Mesenchymal stem cell (in vitro differentiated cells and primary cell): ENCODE measurements at regions not wholly inside any gene's neighbourhood (a gene's known extent, or its start where the extent isn't known, plus 50 kb on each side); places are given as distances from the start of the nearest gene placed in this dataset.

ENCODE experiments used
- DNase-seq: peaks from one replicate; pipeline ENCODE4 v3.0.0-alpha.2; 2013
- H2AFZ ChIP-seq: one replicate; pipeline ENCODE4 v1.6.1; 2013; ENCODE audit warnings: low read depth, mild to moderate bottlenecking, control low read depth, inconsistent platforms, low read length, moderate library complexity
- H2AK5ac ChIP-seq: 2 replicates; pipeline ENCODE4 v1.6.1; 2013; ENCODE audit warnings: low read length, moderate library complexity, mild to moderate bottlenecking, inconsistent platforms; ENCODE audit not compliant: severe bottlenecking
- H2BK120ac ChIP-seq: one replicate; pipeline ENCODE4 v1.6.1; 2013; ENCODE audit warnings: low read depth, mild to moderate bottlenecking, inconsistent platforms, low read length, moderate library complexity
- H2BK12ac ChIP-seq, 2 experiments: one replicate each; pipeline ENCODE4 v1.6.1; 2013; ENCODE audit warnings: inconsistent platforms in 2 of 2, low read length in 2 of 2, mild to moderate bottlenecking in 2 of 2, moderate library complexity in 2 of 2, control low read depth in 1 of 2
- H2BK15ac ChIP-seq: one replicate; pipeline ENCODE4 v1.6.1; 2013; ENCODE audit warnings: mild to moderate bottlenecking, low read depth, inconsistent platforms; ENCODE audit not compliant: poor library complexity, severe bottlenecking
- H2BK5ac ChIP-seq: 2 replicates; pipeline ENCODE4 v1.6.1; 2013; ENCODE audit warnings: low read depth, mild to moderate bottlenecking, low read length, control low read depth, inconsistent platforms; ENCODE audit not compliant: poor library complexity, severe bottlenecking
- H3K14ac ChIP-seq, 2 experiments: one replicate each; pipeline ENCODE4 v1.6.1; 2013; ENCODE audit warnings: inconsistent platforms in 2 of 2, low read length in 2 of 2, control low read depth in 1 of 2, mild to moderate bottlenecking in 1 of 2, moderate library complexity in 1 of 2
- H3K18ac ChIP-seq, 2 experiments: one replicate each; pipeline ENCODE4 v1.6.1; 2013; ENCODE audit warnings: inconsistent platforms in 2 of 2, low read length in 2 of 2, control low read depth in 1 of 2, low read depth in 1 of 2, mild to moderate bottlenecking in 1 of 2
- H3K23ac ChIP-seq, 2 experiments: one replicate each; pipeline ENCODE4 v1.6.1; 2013; ENCODE audit warnings: inconsistent platforms in 2 of 2, low read length in 2 of 2, mild to moderate bottlenecking in 2 of 2, moderate library complexity in 2 of 2, control low read depth in 1 of 2
- H3K27ac ChIP-seq: 2 replicates; pipeline ENCODE4 v1.5.1; 2013; ENCODE audit warnings: mild to moderate bottlenecking, moderate library complexity, low read length, control low read depth, inconsistent platforms; ENCODE audit not compliant: poor library complexity, severe bottlenecking
- H3K27me3 ChIP-seq, 2 experiments: 2 replicates each; pipeline versions ENCODE4 v1.6.1 to v1.7.0; 2013; ENCODE audit warnings: low read length in 2 of 2, mild to moderate bottlenecking in 2 of 2, moderate library complexity in 2 of 2, control low read depth in 1 of 2, inconsistent platforms in 1 of 2; ENCODE audit not compliant: control insufficient read depth in 1 of 2, insufficient read depth in 1 of 2
- H3K36me3 ChIP-seq, 2 experiments: 2 replicates each; pipeline versions ENCODE4 v1.6.1 to v1.7.0; 2013; ENCODE audit warnings: low read length in 2 of 2, control low read depth in 1 of 2, inconsistent platforms in 1 of 2, low read depth in 1 of 2, mild to moderate bottlenecking in 1 of 2; ENCODE audit not compliant: insufficient read depth in 2 of 2, control insufficient read depth in 1 of 2
- H3K4ac ChIP-seq, 2 experiments: one replicate each; pipeline ENCODE4 v1.6.1; 2013; ENCODE audit warnings: inconsistent platforms in 2 of 2, low read length in 2 of 2, mild to moderate bottlenecking in 2 of 2, moderate library complexity in 2 of 2, control low read depth in 1 of 2, low read depth in 1 of 2
- H3K4me1 ChIP-seq: 2 replicates; pipeline ENCODE4 v1.6.1; 2013; ENCODE audit warnings: low read depth, low read length, control low read depth; ENCODE audit not compliant: control insufficient read depth, insufficient read depth
- H3K4me2 ChIP-seq: 2 replicates; pipeline ENCODE4 v1.6.1; 2013; ENCODE audit warnings: low read length, mild to moderate bottlenecking, inconsistent platforms; ENCODE audit not compliant: poor library complexity, severe bottlenecking
- H3K4me3 ChIP-seq, 2 experiments: 2 replicates each; pipeline versions ENCODE4 v1.5.1 to v1.7.0; 2013; ENCODE audit warnings: low read length in 2 of 2, mild to moderate bottlenecking in 2 of 2, control low read depth in 1 of 2, low read depth in 1 of 2; ENCODE audit not compliant: insufficient read depth in 1 of 2
- H3K79me1 ChIP-seq: replicated peaks from 2 replicates; pipeline ENCODE4 v1.6.1; 2013; ENCODE audit warnings: mild to moderate bottlenecking, control low read depth, low read length, inconsistent platforms; ENCODE audit not compliant: poor library complexity, severe bottlenecking
- H3K9ac ChIP-seq: 2 replicates; pipeline ENCODE4 v1.7.0; 2013; ENCODE audit warnings: mild to moderate bottlenecking, low read length, moderate library complexity
- H3K9me3 ChIP-seq: 2 replicates; pipeline ENCODE4 v1.7.0; 2013; ENCODE audit warnings: mild to moderate bottlenecking, low read length; ENCODE audit not compliant: control insufficient read depth
- H4K8ac ChIP-seq: one replicate; pipeline ENCODE4 v1.6.1; 2013; ENCODE audit warnings: inconsistent platforms, mild to moderate bottlenecking, low read length, moderate library complexity
- H4K91ac ChIP-seq: one replicate; pipeline ENCODE4 v1.6.1; 2013; ENCODE audit warnings: mild to moderate bottlenecking, low read length, inconsistent platforms
- WGBS: methylation state at CpG from one replicate; pipeline ENCODE4 v1.1.7; 2013; ENCODE audit warnings: mixed read lengths; 5-methylcytosine and 5-hydroxymethylcytosine counted together

DNA sequence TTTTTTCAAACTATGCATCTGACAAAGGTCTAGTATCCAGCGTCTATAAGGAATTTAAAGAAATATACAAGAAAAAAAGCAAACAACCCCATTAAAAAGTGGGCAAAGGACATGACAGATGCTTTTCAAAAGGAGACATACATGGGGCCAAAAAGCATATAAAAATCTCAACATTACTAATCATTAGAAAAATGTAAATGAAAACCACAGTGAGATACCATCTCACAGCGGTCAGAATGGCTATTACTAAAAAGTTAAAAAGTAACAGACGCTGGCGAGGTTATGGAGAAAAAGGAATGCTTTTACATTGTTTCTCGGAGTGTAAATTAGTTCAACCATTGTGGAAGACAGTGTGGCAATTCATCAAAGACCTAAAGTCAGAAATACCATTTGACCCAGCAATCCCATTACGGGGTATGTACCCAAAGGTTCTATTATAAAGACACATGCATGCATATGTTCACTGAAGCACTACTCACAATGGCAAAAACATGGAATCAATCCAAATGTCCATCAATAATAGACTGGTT lies 643.1 kb upstream of the LRRTM1 start:
- Histone ChIP-seq H2BK12ac (no peak overlapping the region), H3K27ac (no peak overlapping the region), H2BK15ac (no peak overlapping the region), H3K4me3 (no peak overlapping the region), H3K18ac (no peak overlapping the region), H3K4ac (no peak overlapping the region), H3K9me3 (peaks cover 10% of the 10 kb centered on the region), H3K9ac (no peak overlapping the region), H2AFZ (no peak overlapping the region), H4K8ac (no peak overlapping the region), H3K4me1 (no peaks in the 10 kb centered on the region), H3K4me2 (no peak overlapping the region), H3K27me3 (no peaks in the 10 kb centered on the region), H4K91ac (no peak overlapping the region), H3K23ac (no peak overlapping the region), H3K36me3 (no peaks in the 10 kb centered on the region), H3K79me1 (no peaks in the 10 kb centered on the region), H2BK5ac (no peak overlapping the region), H2BK120ac (no peak overlapping the region), H2AK5ac (no peak overlapping the region), H3K14ac (no peak overlapping the region)
- 96% methylated on average over 5 of the region's 6 CpGs for WGBS
- no peak for DNase-seq

DNA sequence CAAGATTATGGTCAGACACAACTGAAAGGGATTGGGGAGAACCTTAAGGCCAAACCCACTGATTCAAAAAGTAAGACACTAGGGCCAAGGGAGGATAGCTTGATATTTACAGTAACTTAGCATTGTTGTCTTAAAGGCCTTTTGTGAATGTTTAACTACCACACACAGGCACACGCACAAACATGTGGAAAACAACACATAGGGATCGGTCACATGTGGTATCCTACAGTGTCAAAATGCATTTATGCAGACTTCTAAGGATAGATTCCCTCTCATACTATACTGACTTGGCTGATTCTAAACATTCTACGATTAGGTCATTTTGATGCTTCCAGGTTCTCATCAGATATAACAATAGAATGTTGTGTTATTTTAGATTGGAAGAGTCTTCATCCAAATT lies 638.9 kb upstream of the LRRTM1 start:
- Histone ChIP-seq H4K91ac (no peak overlapping the region), H3K4me1 (no peaks in the 10 kb centered on the region), H3K9me3 (peaks cover 22% of the 10 kb centered on the region), H3K4ac (no peak overlapping the region), H3K4me2 (no peak overlapping the region), H2AFZ (no peak overlapping the region), H3K4me3 (no peak overlapping the region), H3K27me3 (no peaks in the 10 kb centered on the region), H2AK5ac (no peak overlapping the region), H2BK5ac (no peak overlapping the region), H4K8ac (no peak overlapping the region), H3K9ac (no peak overlapping the region), H3K18ac (no peak overlapping the region), H2BK15ac (no peak overlapping the region), H2BK12ac (no peak overlapping the region), H2BK120ac (no peak overlapping the region), H3K23ac (no peak overlapping the region), H3K27ac (no peak overlapping the region), H3K14ac (no peak overlapping the region), H3K36me3 (no peaks in the 10 kb centered on the region), H3K79me1 (no peaks in the 10 kb centered on the region)
- DNase-seq = no peak
- WGBS = 94% methylated on average over 2 of the region's 3 CpGs

DNA sequence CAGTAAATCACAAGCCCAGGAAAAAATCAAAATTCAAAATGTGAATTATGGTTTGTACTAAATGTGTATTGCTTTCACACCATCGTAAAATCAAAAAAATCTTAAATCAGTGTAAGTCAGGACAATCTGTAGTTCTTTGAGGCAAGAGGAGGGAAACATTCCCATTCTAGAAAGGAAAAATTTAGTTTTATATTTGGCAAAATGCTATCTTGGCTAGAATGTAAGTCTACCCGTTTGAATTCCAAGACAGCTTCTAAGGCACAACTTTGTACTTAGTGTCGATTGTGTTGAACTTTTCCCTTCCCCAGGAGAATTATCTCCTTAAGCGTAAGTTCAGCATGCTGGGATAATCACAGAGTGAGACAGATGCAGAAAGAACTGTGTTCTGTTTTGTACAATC lies 638.2 kb upstream of the LRRTM1 start:
- no peak overlapping the region for H2BK15ac ChIP-seq
- H3K79me1 ChIP-seq = no peaks in the 10 kb centered on the region
- no peak overlapping the region for H2AFZ ChIP-seq
- no peak overlapping the region for H3K27ac ChIP-seq
- no peak overlapping the region for H2AK5ac ChIP-seq
- no peaks in the 10 kb centered on the region for H3K27me3 ChIP-seq
- no peak overlapping the region for H3K14ac ChIP-seq
- no peak overlapping the region for H3K23ac ChIP-seq
- H2BK120ac ChIP-seq = no peak overlapping the region
- no peak overlapping the region for H3K4me3 ChIP-seq
- H3K4ac ChIP-seq = no peak overlapping the region
- H3K4me1 ChIP-seq = no peaks in the 10 kb centered on the region
- no peaks in the 10 kb centered on the region for H3K36me3 ChIP-seq
- WGBS = 100% methylated on average over 2 of the region's 4 CpGs
- no peak overlapping the region for H2BK12ac ChIP-seq
- no peak for DNase-seq
- peaks cover 27% of the 10 kb centered on the region for H3K9me3 ChIP-seq
- no peak overlapping the region for H4K91ac ChIP-seq
- no peak overlapping the region for H3K9ac ChIP-seq
- no peak overlapping the region for H3K18ac ChIP-seq
- no peak overlapping the region for H3K4me2 ChIP-seq
- H4K8ac ChIP-seq = no peak overlapping the region
- H2BK5ac ChIP-seq = no peak overlapping the region

DNA sequence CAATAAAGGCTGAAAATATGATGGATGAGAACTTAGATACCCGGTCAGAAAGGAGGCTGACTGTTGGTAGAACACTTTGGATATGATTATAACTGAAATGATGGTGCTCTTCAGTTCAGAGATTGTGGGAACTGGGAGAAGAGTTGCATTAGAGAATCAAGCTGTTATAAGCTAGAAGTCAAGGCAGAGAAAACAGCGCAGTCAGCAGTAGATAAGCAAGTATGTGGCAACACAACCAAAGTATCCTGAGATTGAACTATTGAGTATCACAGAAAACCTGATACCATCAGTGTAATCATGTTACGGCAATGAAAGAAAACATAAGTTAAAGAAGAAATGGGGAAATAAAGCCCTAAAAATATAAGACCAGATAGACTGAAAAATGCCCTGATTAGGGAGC lies 633.9 kb upstream of the LRRTM1 start:
- Histone ChIP-seq H4K8ac (no peak overlapping the region), H3K18ac (no peak overlapping the region), H3K4ac (no peak overlapping the region), H3K4me1 (no peaks in the 10 kb centered on the region), H2BK15ac (no peak overlapping the region), H4K91ac (no peak overlapping the region), H3K27ac (no peak overlapping the region), H3K23ac (no peak overlapping the region), H3K14ac (no peak overlapping the region), H3K9ac (no peak overlapping the region), H2BK12ac (no peak overlapping the region), H3K79me1 (no peaks in the 10 kb centered on the region), H3K9me3 (peaks cover 41% of the 10 kb centered on the region), H3K4me2 (no peak overlapping the region), H2AFZ (no peak overlapping the region), H3K36me3 (no peaks in the 10 kb centered on the region), H2AK5ac (no peak overlapping the region), H3K4me3 (no peak overlapping the region), H2BK5ac (no peak overlapping the region), H3K27me3 (no peaks in the 10 kb centered on the region), H2BK120ac (no peak overlapping the region)
- 84% methylated on average over 3 of the region's 3 CpGs for WGBS
- DNase-seq = no peak
